ENCODE measurements at regions not wholly inside any gene's neighbourhood (a gene's known extent, or its start where the extent isn't known, plus 50 kb on each side); places are given as distances from the start of the nearest gene placed in this dataset.

DNA sequence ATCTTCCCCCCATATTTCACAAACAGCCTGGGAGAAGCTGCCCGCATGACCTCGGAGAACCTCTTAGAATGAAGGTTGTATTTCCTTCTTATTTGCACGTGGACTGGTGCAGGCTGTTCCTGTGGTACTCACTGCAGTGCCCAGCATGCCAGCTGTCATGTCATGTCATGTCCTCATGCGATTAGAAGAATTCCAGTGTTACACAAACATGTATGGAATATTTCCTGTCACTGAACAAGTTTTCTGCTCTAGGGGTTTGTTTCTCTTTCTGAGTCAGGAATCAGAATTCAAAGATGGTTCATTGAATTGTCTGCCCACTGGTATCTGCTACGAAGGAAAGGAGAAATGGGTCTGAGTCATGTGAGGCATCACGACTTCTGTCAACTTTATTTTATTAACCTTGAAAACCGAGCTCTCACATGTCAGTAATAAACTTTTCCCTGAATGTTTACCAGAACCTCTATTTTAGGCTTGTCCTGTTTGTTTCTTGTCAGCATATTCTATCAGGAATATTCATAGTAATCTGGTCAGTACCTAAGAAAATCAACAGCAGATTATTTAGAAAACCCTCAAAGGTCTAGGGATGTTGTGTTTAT, 415.6 kb downstream of the GADD45G start:
- ChIA-PET POLR2A (interaction anchor here (0.7 to 1.9 kb wide), 7 partner anchors 11 to 475 kb away, joined by 3 to 12 read pairs (median 3); no protein-coding TSS in a partner anchor), CTCF (interaction anchor here (1.2 kb wide), 1 partner anchor 417 kb away, joined by 6 read pairs; no protein-coding TSS in a partner anchor)
- TF ChIP-seq, protein P1, sequence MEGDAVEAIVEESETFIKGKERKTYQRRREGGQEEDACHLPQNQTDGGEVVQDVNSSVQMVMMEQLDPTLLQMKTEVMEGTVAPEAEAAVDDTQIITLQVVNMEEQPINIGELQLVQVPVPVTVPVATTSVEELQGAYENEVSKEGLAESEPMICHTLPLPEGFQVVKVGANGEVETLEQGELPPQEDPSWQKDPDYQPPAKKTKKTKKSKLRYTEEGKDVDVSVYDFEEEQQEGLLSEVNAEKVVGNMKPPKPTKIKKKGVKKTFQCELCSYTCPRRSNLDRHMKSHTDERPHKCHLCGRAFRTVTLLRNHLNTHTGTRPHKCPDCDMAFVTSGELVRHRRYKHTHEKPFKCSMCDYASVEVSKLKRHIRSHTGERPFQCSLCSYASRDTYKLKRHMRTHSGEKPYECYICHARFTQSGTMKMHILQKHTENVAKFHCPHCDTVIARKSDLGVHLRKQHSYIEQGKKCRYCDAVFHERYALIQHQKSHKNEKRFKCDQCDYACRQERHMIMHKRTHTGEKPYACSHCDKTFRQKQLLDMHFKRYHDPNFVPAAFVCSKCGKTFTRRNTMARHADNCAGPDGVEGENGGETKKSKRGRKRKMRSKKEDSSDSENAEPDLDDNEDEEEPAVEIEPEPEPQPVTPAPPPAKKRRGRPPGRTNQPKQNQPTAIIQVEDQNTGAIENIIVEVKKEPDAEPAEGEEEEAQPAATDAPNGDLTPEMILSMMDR (IDR thresholded peaks at IDR 0.05; ENCODE audit: unreplicated experiment), result no peak
- Mint-ChIP-seq H3K27me3 (ENCODE audit: insufficient read depth, unreplicated experiment) (no peaks in the 10 kb centered on the region), H3K4me1 (ENCODE audit: insufficient read depth, unreplicated experiment) (peaks cover 14% of the 10 kb centered on the region), H3K36me3 (ENCODE audit: insufficient read depth, unreplicated experiment) (no peaks in the 10 kb centered on the region), H3K27ac (ENCODE audit: low read depth, unreplicated experiment) (no peak overlapping the region), H3K9me3 (ENCODE audit: unreplicated experiment) (no peaks in the 10 kb centered on the region), H3K4me3 (ENCODE audit: unreplicated experiment) (no peak overlapping the region)
- BruUV-seq (replicated peaks), result no TSS peak
- intact Hi-C loops (cut with micrococcal nuclease), result no loop called here
- peak; percentile 44 for DNase-seq (ENCODE audit: unreplicated experiment)

DNA sequence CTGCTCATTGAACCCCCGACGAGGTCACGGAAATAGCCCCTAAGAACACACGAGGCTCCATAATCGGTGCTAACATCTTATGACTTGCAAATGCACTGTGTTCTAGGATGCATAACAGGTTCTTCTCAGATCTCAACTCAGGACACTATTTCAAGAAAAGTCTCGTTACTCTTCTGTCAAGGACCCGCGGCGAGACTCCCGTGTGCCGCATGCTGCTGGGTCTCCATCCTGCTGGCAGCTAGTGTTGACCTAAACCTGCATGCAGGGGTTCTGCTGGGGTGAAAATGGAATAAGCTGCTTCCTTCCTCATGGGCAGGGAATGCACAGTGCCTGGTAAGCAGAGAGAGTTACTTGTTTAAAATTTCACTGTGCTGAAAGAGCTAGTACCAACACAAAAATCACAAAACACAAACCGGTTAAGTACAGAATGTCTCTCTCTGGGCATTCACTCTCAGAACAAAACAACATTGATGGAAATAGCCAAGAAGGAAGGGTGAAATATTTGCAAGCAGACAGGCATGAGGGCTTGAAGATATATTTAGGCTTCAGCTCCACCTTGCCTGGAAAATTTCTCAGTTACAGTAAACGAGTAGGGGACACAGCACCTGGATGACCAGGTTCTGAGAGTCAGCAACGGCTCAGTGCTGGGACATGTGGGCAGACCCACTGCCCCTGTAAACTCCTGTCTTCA, 416.5 kb downstream of the GADD45G start:
- DNase-seq (ENCODE audit: unreplicated experiment), result no peak
- Mint-ChIP-seq H3K27ac (ENCODE audit: low read depth, unreplicated experiment) (no peak overlapping the region), H3K27me3 (ENCODE audit: insufficient read depth, unreplicated experiment) (no peaks in the 10 kb centered on the region), H3K4me1 (ENCODE audit: insufficient read depth, unreplicated experiment) (peaks cover 17% of the 10 kb centered on the region), H3K36me3 (ENCODE audit: insufficient read depth, unreplicated experiment) (no peaks in the 10 kb centered on the region), H3K4me3 (ENCODE audit: unreplicated experiment) (no peak overlapping the region), H3K9me3 (ENCODE audit: unreplicated experiment) (no peaks in the 10 kb centered on the region)
- CTCF ChIA-PET, result interaction anchor here (0.7 to 1.2 kb wide), 3 partner anchors 79 to 370 kb away, joined by 3 to 4 read pairs (median 3); no protein-coding TSS in a partner anchor
- POLR2A ChIA-PET, result interaction anchor here (0.6 to 1.9 kb wide), 3 partner anchors 24 to 83 kb away, joined by 3 to 12 read pairs (median 3); no protein-coding TSS in a partner anchor
- no TSS peak for BruUV-seq (replicated peaks)
- intact Hi-C loops (cut with micrococcal nuclease), result no loop called here
- TF ChIP-seq, protein P1 (IDR thresholded peaks at IDR 0.05; ENCODE audit: unreplicated experiment), result no peak

DNA sequence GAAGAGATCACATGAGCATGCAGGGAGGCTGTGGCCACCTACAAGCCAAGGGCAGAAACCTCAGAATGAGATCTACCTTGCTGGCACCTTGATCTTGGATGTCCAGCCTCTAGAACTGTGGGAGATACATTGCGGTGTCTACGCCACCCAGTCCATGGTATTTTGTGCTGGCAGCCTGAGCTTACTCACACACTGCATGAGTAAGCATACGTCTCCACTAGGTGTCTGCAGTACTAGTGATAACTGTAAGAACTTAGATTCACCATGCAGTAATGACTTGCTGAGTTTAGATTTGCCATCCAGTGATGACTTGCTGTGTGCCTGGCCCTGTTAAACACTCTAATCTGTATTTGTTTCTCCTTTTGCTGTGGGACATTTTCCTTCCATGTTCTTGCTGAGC, 417.7 kb downstream of the GADD45G start:
- TF ChIP-seq, protein P1 (IDR thresholded peaks at IDR 0.05; ENCODE audit: unreplicated experiment), result no peak
- CTCF ChIA-PET, result interaction anchor here (1.0 to 1.3 kb wide), 2 partner anchors 32 to 420 kb away, joined by 3 to 4 read pairs; no protein-coding TSS in a partner anchor
- no peaks in the 10 kb centered on the region for H3K27me3 Mint-ChIP-seq (ENCODE audit: insufficient read depth, unreplicated experiment)

GRCh38 chr9:90023861-90024260, 419.0 kb downstream of the GADD45G start:
- DNase-seq (ENCODE audit: unreplicated experiment), result no peak
- intact Hi-C loops (cut with micrococcal nuclease), result no loop called here
- CTCF ChIA-PET, result interaction anchor here (0.6 to 1.6 kb wide), 7 partner anchors 9 to 695 kb away, joined by 3 to 6 read pairs (median 4); no protein-coding TSS in a partner anchor
- no peak overlapping the region for H3K4me3 Mint-ChIP-seq (ENCODE audit: unreplicated experiment)
- peaks cover 17% of the 10 kb centered on the region for H3K4me1 Mint-ChIP-seq (ENCODE audit: insufficient read depth, unreplicated experiment)
- no peaks in the 10 kb centered on the region for H3K36me3 Mint-ChIP-seq (ENCODE audit: insufficient read depth, unreplicated experiment)
- no peaks in the 10 kb centered on the region for H3K9me3 Mint-ChIP-seq (ENCODE audit: unreplicated experiment)
- H3K27ac Mint-ChIP-seq (ENCODE audit: low read depth, unreplicated experiment), result no peak overlapping the region
- BruUV-seq (replicated peaks), result no TSS peak
- POLR2A ChIA-PET, result no interaction called here
- TF ChIP-seq, protein P1 (IDR thresholded peaks at IDR 0.05; ENCODE audit: unreplicated experiment), result no peak
- no peaks in the 10 kb centered on the region for H3K27me3 Mint-ChIP-seq (ENCODE audit: insufficient read depth, unreplicated experiment)

More for the DNA sequence above, 417.7 kb downstream of the GADD45G start:
- intact Hi-C loops (cut with micrococcal nuclease), result no loop called here
- Mint-ChIP-seq H3K4me3 (ENCODE audit: unreplicated experiment) (no peak overlapping the region), H3K36me3 (ENCODE audit: insufficient read depth, unreplicated experiment) (no peaks in the 10 kb centered on the region), H3K4me1 (ENCODE audit: insufficient read depth, unreplicated experiment) (peaks cover 17% of the 10 kb centered on the region), H3K9me3 (ENCODE audit: unreplicated experiment) (no peaks in the 10 kb centered on the region), H3K27ac (ENCODE audit: low read depth, unreplicated experiment) (no peak overlapping the region)
- POLR2A ChIA-PET, result interaction anchor here (0.5 kb wide), 1 partner anchor 10 kb away, joined by 3 read pairs; no protein-coding TSS in a partner anchor
- BruUV-seq (replicated peaks), result no TSS peak
- DNase-seq (ENCODE audit: unreplicated experiment), result peak; percentile 18

Measured in MCF 10A (cell line).